Right ventricle myocardium superior (tissue), 1 donor: ENCODE measurements at regions not wholly inside any gene's neighbourhood (a gene's known extent, or its start where the extent isn't known, plus 50 kb on each side); places are given as distances from the start of the nearest gene placed in this dataset.

Experiments used
- ATAC-seq: fragments of 200-7000 bp; cut with Tn5 transposase; one replicate; pipeline ENCODE4 v1.9.1; 2020; ENCODE audit warnings: mild to moderate bottlenecking; ENCODE audit not compliant: poor library complexity
- DNase-seq: peaks from one replicate; pipeline ENCODE4 v3.0.0-alpha.2; 2020
- intact Hi-C: fragments of 100-400 bp; cut with DNase I; formaldehyde crosslinking; loops from one replicate; pipeline ENCODE4 v1.11.2; 2022
- donor health status: DM: no; HTN: yes; CAD: no; lungs with severe emphysema.

GRCh38 chr2:7961550-7961949 is 720.3 kb upstream of the ID2 start:
- DNase-seq (no peak), ATAC-seq (no peak)
- intact Hi-C loops, result no loop called here

- DNase-seq (no peak), ATAC-seq (no peak)
- intact Hi-C loops, result no loop called here
Observed at GRCh38 chr2:7962161-7962560, 719.7 kb upstream of the ID2 start.

GRCh38 chr2:7963787-7964186 is 718.1 kb upstream of the ID2 start:
- intact Hi-C loops, result no loop called here
- DNase-seq (no peak), ATAC-seq (no peak)

- intact Hi-C loops, result no loop called here
- ATAC-seq (no peak), DNase-seq (no peak)
Observed at GRCh38 chr2:7966032-7966431, 715.8 kb upstream of the ID2 start.

GRCh38 chr2:7967707-7968405 is 714.0 kb upstream of the ID2 start:
- ATAC-seq (no peak), DNase-seq (no peak)
- intact Hi-C loops, result no loop called here

GRCh38 chr2:7969756-7970515 is 711.9 kb upstream of the ID2 start:
- intact Hi-C loops, result no loop called here
- no peak for ATAC-seq

GRCh38 chr2:7971248-7971647 is 710.6 kb upstream of the ID2 start:
- no peak for DNase-seq
- intact Hi-C loops, result no loop called here
- no peak for ATAC-seq

More at GRCh38 chr2:7969756-7970515, 711.9 kb upstream of the ID2 start:
- DNase-seq, result no peak

- DNase-seq (no peak), ATAC-seq (no peak)
- intact Hi-C loops, result no loop called here
Observed at GRCh38 chr2:7971841-7972240, 710.0 kb upstream of the ID2 start.

- ATAC-seq, result no peak
- intact Hi-C loops, result no loop called here
- DNase-seq, result no peak
Observed at GRCh38 chr2:7972670-7973069, 709.2 kb upstream of the ID2 start.

- ATAC-seq (no peak), DNase-seq (no peak)
- intact Hi-C loops, result no loop called here
Observed at GRCh38 chr2:7973801-7974480, 707.9 kb upstream of the ID2 start.

GRCh38 chr2:7974936-7975335 is 706.9 kb upstream of the ID2 start:
- ATAC-seq (no peak), DNase-seq (no peak)
- intact Hi-C loops, result no loop called here

GRCh38 chr2:7976206-7976605 is 705.6 kb upstream of the ID2 start:
- ATAC-seq (no peak), DNase-seq (no peak)
- intact Hi-C loops, result no loop called here

GRCh38 chr2:7977981-7978380 is 703.9 kb upstream of the ID2 start:
- intact Hi-C loops, result no loop called here
- no peak for ATAC-seq
- no peak for DNase-seq

GRCh38 chr2:7982054-7982453 is 699.8 kb upstream of the ID2 start:
- no peak for ATAC-seq

GRCh38 chr2:7983451-7983850 is 698.4 kb upstream of the ID2 start:
- DNase-seq, result no peak
- no peak for ATAC-seq
- intact Hi-C loops, result no loop called here

More at GRCh38 chr2:7982054-7982453, 699.8 kb upstream of the ID2 start:
- intact Hi-C loops, result no loop called here
- DNase-seq, result no peak

- ATAC-seq, result no peak
- intact Hi-C loops, result no loop called here
- no peak for DNase-seq
Observed at GRCh38 chr2:7983912-7984311, 697.9 kb upstream of the ID2 start.

GRCh38 chr2:7984693-7985353 is 697.0 kb upstream of the ID2 start:
- no peak for ATAC-seq
- intact Hi-C loops, result no loop called here
- DNase-seq, result no peak

GRCh38 chr2:7986431-7986830 is 695.4 kb upstream of the ID2 start:
- no peak for ATAC-seq
- intact Hi-C loops, result no loop called here

GRCh38 chr2:7987992-7988391 is 693.9 kb upstream of the ID2 start:
- intact Hi-C loops, result no loop called here
- ATAC-seq, result no peak
- no peak for DNase-seq

More at GRCh38 chr2:7986431-7986830, 695.4 kb upstream of the ID2 start:
- no peak for DNase-seq
